ENCODE measurements at regions not wholly inside any gene's neighbourhood (a gene's known extent, or its start where the extent isn't known, plus 50 kb on each side); places are given as distances from the start of the nearest gene placed in this dataset.

GRCh38 chr3:187929112-187929816 is 184.0 kb upstream of the BCL6 start:
- no peaks in the 10 kb centered on the region for H3K36me3 ChIP-seq (ENCODE audit: control insufficient read depth in 4 of 4, insufficient read depth in 3 of 4, low read depth in 1 of 4, low read length in 3 of 4)

DNA sequence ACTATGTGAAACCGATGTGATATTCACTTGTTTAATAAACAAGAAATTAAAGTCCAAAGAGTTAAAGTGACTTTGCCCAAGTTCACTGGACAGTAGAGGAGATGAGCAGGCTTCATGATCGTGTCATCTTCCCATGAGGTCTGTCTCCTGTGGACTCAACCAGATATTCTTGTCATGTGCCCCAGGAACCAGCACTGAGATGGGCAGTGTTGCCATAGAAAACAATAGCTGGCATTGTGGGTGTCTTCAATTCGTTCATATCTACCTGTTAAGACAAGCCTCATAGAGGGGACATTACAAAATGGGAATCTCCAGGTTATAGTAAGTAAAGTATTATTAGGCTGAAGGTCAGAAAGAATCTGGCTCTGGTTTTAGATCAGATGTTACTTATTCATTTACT is 184.8 kb upstream of the BCL6 start:
- H3K27me3 ChIP-seq (ENCODE audit: control insufficient read depth in 4 of 4, insufficient read depth in 4 of 4, low read length in 3 of 4), result no peaks in the 10 kb centered on the region
- H3K4me1 ChIP-seq (ENCODE audit: control insufficient read depth in 4 of 4, insufficient read depth in 4 of 4, low read length in 3 of 4), result no peaks in the 10 kb centered on the region
- H3K9me3 ChIP-seq (ENCODE audit: control insufficient read depth in 4 of 4, low read length in 3 of 4), result no peaks in the 10 kb centered on the region
- no peaks in the 10 kb centered on the region for H3K36me3 ChIP-seq (ENCODE audit: control insufficient read depth in 4 of 4, insufficient read depth in 3 of 4, low read depth in 1 of 4, low read length in 3 of 4)
- H3K4me3 ChIP-seq (ENCODE audit: low read depth in 1 of 3, low read length in 3 of 3), result no peak overlapping the region
- H3K9ac ChIP-seq (ENCODE audit: low read depth in 1 of 2, low read length in 2 of 2), result no peak overlapping the region
- DNase-seq (ENCODE audit: low spot score), result no peak
- 76% methylated on average over 3 of the region's 3 CpGs for WGBS
- H3K27ac ChIP-seq (ENCODE audit: low read depth in 1 of 2, low read length in 2 of 2), result no peak overlapping the region
- TF ChIP-seq TAF1 (conservative IDR thresholded peaks at IDR 0.05) (no peak), EGR1 (IDR thresholded peaks at IDR 0.05; ENCODE audit: low read depth in 2 of 2) (no peak), YY1 (IDR thresholded peaks at IDR 0.05) (no peak), FOXA1 (IDR thresholded peaks at IDR 0.05) (no peak), HNF4G (IDR thresholded peaks at IDR 0.05) (no peak), FOXA2 (IDR thresholded peaks at IDR 0.05) (no peak), GABPA (IDR thresholded peaks at IDR 0.05 in 1 of 2, conservative IDR thresholded peaks at IDR 0.05 in 1 of 2) (no peak), RXRA (IDR thresholded peaks at IDR 0.05) (no peak), SP1 (IDR thresholded peaks at IDR 0.05) (no peak), JUND (IDR thresholded peaks at IDR 0.05) (no peak), ZBTB33 (IDR thresholded peaks at IDR 0.05) (no peak), NR2F2 (IDR thresholded peaks at IDR 0.05) (no peak), HNF4A (conservative IDR thresholded peaks at IDR 0.05) (no peak)
- TF ChIP-seq, protein P1, sequence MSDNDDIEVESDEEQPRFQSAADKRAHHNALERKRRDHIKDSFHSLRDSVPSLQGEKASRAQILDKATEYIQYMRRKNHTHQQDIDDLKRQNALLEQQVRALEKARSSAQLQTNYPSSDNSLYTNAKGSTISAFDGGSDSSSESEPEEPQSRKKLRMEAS (IDR thresholded peaks at IDR 0.05), result no peak

More at GRCh38 chr3:187929112-187929816, 184.0 kb upstream of the BCL6 start:
- Histone ChIP-seq H3K9me3 (ENCODE audit: control insufficient read depth in 4 of 4, low read length in 3 of 4) (peaks cover 0 to 6% (median 0%) of the 10 kb centered on the region in 4 donors), H3K9ac (ENCODE audit: low read depth in 1 of 2, low read length in 2 of 2) (no peak overlapping the region), H3K27me3 (ENCODE audit: control insufficient read depth in 4 of 4, insufficient read depth in 4 of 4, low read length in 3 of 4) (no peaks in the 10 kb centered on the region), H3K4me1 (ENCODE audit: control insufficient read depth in 4 of 4, insufficient read depth in 4 of 4, low read length in 3 of 4) (no peaks in the 10 kb centered on the region), H3K27ac (ENCODE audit: low read depth in 1 of 2, low read length in 2 of 2) (no peak overlapping the region), H3K4me3 (ENCODE audit: low read depth in 1 of 3, low read length in 3 of 3) (no peak overlapping the region)
- 82% methylated on average over 8 of the region's 8 CpGs for WGBS
- TF ChIP-seq GABPA (IDR thresholded peaks at IDR 0.05 in 1 of 2, conservative IDR thresholded peaks at IDR 0.05 in 1 of 2) (no peak), RAD21 (IDR thresholded peaks at IDR 0.05) (no peak), SP1 (IDR thresholded peaks at IDR 0.05) (no peak), YY1 (IDR thresholded peaks at IDR 0.05) (no peak), ATF3 (IDR thresholded peaks at IDR 0.05) (no peak), TAF1 (conservative IDR thresholded peaks at IDR 0.05) (no peak), RXRA (IDR thresholded peaks at IDR 0.05) (no peak), ZBTB33 (IDR thresholded peaks at IDR 0.05) (no peak), JUND (IDR thresholded peaks at IDR 0.05) (no peak), FOXA2 (IDR thresholded peaks at IDR 0.05) (no peak), EGR1 (IDR thresholded peaks at IDR 0.05; ENCODE audit: low read depth in 2 of 2) (no peak), HNF4G (IDR thresholded peaks at IDR 0.05) (no peak), NR2F2 (IDR thresholded peaks at IDR 0.05) (no peak), HNF4A (conservative IDR thresholded peaks at IDR 0.05) (no peak)
- TF ChIP-seq, protein P1 (IDR thresholded peaks at IDR 0.05), result no peak
- TF ChIP-seq, protein P2, sequence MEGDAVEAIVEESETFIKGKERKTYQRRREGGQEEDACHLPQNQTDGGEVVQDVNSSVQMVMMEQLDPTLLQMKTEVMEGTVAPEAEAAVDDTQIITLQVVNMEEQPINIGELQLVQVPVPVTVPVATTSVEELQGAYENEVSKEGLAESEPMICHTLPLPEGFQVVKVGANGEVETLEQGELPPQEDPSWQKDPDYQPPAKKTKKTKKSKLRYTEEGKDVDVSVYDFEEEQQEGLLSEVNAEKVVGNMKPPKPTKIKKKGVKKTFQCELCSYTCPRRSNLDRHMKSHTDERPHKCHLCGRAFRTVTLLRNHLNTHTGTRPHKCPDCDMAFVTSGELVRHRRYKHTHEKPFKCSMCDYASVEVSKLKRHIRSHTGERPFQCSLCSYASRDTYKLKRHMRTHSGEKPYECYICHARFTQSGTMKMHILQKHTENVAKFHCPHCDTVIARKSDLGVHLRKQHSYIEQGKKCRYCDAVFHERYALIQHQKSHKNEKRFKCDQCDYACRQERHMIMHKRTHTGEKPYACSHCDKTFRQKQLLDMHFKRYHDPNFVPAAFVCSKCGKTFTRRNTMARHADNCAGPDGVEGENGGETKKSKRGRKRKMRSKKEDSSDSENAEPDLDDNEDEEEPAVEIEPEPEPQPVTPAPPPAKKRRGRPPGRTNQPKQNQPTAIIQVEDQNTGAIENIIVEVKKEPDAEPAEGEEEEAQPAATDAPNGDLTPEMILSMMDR (IDR thresholded peaks at IDR 0.05; ENCODE audit: low read depth, low read length, missing input control), result no peak
- DNase-seq (ENCODE audit: low spot score), result no peak

Data from liver (tissue), 8 donors.